ENCODE measurements at regions not wholly inside any gene's neighbourhood (a gene's known extent, or its start where the extent isn't known, plus 50 kb on each side); places are given as distances from the start of the nearest gene placed in this dataset.

DNA sequence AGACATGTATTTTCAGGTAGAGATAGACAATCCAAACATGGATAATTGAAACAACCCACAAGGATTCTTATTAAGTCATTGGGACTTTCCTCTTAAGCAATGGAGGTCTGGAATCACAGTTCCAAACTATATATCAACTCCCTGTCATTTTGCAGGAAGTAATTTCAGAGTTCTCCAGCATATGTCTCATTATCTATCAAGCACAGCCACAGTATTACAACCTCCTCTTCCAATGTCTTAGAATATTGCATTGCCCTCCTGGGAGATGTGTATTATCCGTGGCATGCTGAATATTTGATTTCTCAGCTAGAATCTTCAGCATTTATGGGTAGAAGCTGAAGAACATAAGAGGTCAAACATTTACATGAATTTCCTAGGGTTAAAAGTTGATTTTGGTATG is 1255.8 kb downstream of the SORCS1 start:
- WGBS (ENCODE audit: low lambda C conversion rate, missing lambda C conversion rate) = 86% methylated on average over 1 of the region's 1 CpG
- DNase-seq (ENCODE audit: low spot score) = no peak

DNA sequence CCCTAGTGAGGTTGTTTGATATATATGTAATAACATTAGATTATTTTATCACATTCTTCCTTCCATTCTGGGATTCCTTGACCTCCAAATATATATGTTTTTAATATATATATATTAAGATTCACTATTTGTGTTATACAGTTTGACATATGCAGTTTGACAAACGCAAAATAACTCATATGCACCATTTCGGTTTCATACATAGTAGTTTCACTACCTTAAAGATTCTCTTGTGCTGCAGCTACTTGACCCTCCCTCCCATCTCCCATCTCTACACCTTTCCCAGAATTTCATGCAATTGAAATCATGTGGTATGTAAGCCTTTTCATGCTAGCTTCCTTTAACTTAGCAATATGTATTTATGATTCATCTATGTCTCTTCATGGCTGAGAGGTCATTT is 1244.4 kb downstream of the SORCS3 start:
- H4K20me1 ChIP-seq (ENCODE audit: insufficient read depth, poor library complexity, severe bottlenecking) = no peaks in the 10 kb centered on the region
- H3K27me3 ChIP-seq = no peaks in the 10 kb centered on the region
- H3K79me2 ChIP-seq = no peaks in the 10 kb centered on the region
- H3K9me3 ChIP-seq (ENCODE audit: low read depth) = no peaks in the 10 kb centered on the region
- 95% methylated on average over 2 of the region's 2 CpGs for WGBS (ENCODE audit: low lambda C conversion rate, missing lambda C conversion rate)
- TF ChIP-seq EZH2phosphoT487 (IDR thresholded peaks at IDR 0.05; ENCODE audit: low read depth, severe bottlenecking, unreplicated experiment) = no peak
- TF ChIP-seq EZH2 (IDR thresholded peaks at IDR 0.05; ENCODE audit: borderline replicate concordance) = no peak
- TF ChIP-seq, protein P1, sequence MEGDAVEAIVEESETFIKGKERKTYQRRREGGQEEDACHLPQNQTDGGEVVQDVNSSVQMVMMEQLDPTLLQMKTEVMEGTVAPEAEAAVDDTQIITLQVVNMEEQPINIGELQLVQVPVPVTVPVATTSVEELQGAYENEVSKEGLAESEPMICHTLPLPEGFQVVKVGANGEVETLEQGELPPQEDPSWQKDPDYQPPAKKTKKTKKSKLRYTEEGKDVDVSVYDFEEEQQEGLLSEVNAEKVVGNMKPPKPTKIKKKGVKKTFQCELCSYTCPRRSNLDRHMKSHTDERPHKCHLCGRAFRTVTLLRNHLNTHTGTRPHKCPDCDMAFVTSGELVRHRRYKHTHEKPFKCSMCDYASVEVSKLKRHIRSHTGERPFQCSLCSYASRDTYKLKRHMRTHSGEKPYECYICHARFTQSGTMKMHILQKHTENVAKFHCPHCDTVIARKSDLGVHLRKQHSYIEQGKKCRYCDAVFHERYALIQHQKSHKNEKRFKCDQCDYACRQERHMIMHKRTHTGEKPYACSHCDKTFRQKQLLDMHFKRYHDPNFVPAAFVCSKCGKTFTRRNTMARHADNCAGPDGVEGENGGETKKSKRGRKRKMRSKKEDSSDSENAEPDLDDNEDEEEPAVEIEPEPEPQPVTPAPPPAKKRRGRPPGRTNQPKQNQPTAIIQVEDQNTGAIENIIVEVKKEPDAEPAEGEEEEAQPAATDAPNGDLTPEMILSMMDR (IDR thresholded peaks at IDR 0.05; ENCODE audit: poor library complexity) = no peak
- H2AFZ ChIP-seq = no peak overlapping the region
- no peaks in the 10 kb centered on the region for H3K36me3 ChIP-seq (replicated peaks; ENCODE audit: insufficient read depth, low read depth)
- no peak overlapping the region for H3K4me2 ChIP-seq
- H3K4me1 ChIP-seq (ENCODE audit: insufficient read depth) = no peaks in the 10 kb centered on the region
- no peak overlapping the region for H3K27ac ChIP-seq
- no peak overlapping the region for H3K4me3 ChIP-seq
- H3K9me2 ChIP-seq (replicated peaks; ENCODE audit: insufficient read depth) = no peaks in the 10 kb centered on the region
- no peak for DNase-seq (ENCODE audit: low spot score)

More for the DNA sequence above, 1255.8 kb downstream of the SORCS1 start:
- H3K27ac ChIP-seq = no peak overlapping the region
- H3K4me3 ChIP-seq = no peak overlapping the region
- H3K36me3 ChIP-seq (replicated peaks; ENCODE audit: insufficient read depth, low read depth) = no peaks in the 10 kb centered on the region
- no peaks in the 10 kb centered on the region for H3K79me2 ChIP-seq
- no peaks in the 10 kb centered on the region for H4K20me1 ChIP-seq (ENCODE audit: insufficient read depth, poor library complexity, severe bottlenecking)
- no peak overlapping the region for H2AFZ ChIP-seq
- no peak for TF ChIP-seq EZH2 (IDR thresholded peaks at IDR 0.05; ENCODE audit: borderline replicate concordance)
- TF ChIP-seq, protein P1 (IDR thresholded peaks at IDR 0.05; ENCODE audit: poor library complexity) = no peak
- no peak for TF ChIP-seq EZH2phosphoT487 (IDR thresholded peaks at IDR 0.05; ENCODE audit: low read depth, severe bottlenecking, unreplicated experiment)
- H3K9me3 ChIP-seq (ENCODE audit: low read depth) = no peaks in the 10 kb centered on the region
- H3K27me3 ChIP-seq = no peaks in the 10 kb centered on the region
- H3K4me1 ChIP-seq (ENCODE audit: insufficient read depth) = no peaks in the 10 kb centered on the region
- no peaks in the 10 kb centered on the region for H3K9me2 ChIP-seq (replicated peaks; ENCODE audit: insufficient read depth)
- H3K4me2 ChIP-seq = no peak overlapping the region

DNA sequence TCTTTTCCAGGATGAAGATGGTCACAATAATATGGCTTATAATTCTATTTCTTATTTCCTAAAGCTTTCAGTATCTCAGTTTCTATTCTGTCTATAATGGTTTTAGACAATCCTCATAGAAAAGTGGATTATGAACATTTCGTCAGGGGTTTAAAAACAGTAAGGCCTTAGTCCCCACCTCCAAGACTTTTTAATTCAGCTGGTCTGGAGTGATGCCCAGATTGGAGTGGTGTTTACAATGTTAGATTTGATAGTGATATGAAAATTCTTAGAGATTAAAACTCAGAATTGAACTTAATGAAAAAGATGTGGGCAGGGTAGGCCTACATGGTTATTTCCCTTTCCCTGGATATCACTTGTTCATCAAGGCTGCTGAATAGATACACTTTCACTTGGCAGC is 1238.3 kb downstream of the SORCS3 start:
- DNase-seq (ENCODE audit: low spot score) = no peak
- WGBS (ENCODE audit: low lambda C conversion rate, missing lambda C conversion rate) = 88% methylated on average over 1 of the region's 1 CpG
- H2AFZ ChIP-seq = no peak overlapping the region
- no peak overlapping the region for H3K4me2 ChIP-seq
- H3K4me1 ChIP-seq (ENCODE audit: insufficient read depth) = no peaks in the 10 kb centered on the region
- H3K4me3 ChIP-seq = no peak overlapping the region
- no peak overlapping the region for H3K27ac ChIP-seq
- no peak for TF ChIP-seq EZH2 (IDR thresholded peaks at IDR 0.05; ENCODE audit: borderline replicate concordance)
- no peak for TF ChIP-seq EZH2phosphoT487 (IDR thresholded peaks at IDR 0.05; ENCODE audit: low read depth, severe bottlenecking, unreplicated experiment)
- TF ChIP-seq, protein P1 (IDR thresholded peaks at IDR 0.05; ENCODE audit: poor library complexity) = no peak
- no peaks in the 10 kb centered on the region for H3K79me2 ChIP-seq
- H3K9me3 ChIP-seq (ENCODE audit: low read depth) = no peaks in the 10 kb centered on the region
- H3K9me2 ChIP-seq (replicated peaks; ENCODE audit: insufficient read depth) = no peaks in the 10 kb centered on the region
- no peaks in the 10 kb centered on the region for H3K27me3 ChIP-seq
- no peaks in the 10 kb centered on the region for H3K36me3 ChIP-seq (replicated peaks; ENCODE audit: insufficient read depth, low read depth)
- H4K20me1 ChIP-seq (ENCODE audit: insufficient read depth, poor library complexity, severe bottlenecking) = no peaks in the 10 kb centered on the region

DNA sequence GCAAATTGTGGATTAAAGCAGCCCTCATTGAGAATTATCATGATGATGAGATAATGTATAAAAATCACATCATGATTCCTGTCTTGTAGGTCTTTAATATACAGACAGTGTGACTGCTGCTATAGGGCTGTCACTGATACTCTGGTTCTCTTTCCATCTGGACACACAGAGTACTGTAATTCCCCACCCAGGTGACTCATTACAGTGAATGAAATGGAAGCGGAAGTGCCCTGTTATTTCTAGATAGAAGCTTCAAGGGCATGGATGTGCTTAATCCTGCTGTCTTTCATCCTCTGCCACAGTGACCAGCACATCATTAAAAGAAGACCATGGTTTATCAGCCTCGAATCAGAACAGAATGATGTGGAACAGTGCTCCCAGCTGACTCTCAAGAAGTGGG is 1234.0 kb downstream of the SORCS3 start:
- H3K4me2 ChIP-seq = no peak overlapping the region
- no peak overlapping the region for H3K4me3 ChIP-seq
- no peak for DNase-seq (ENCODE audit: low spot score)
- no peaks in the 10 kb centered on the region for H3K36me3 ChIP-seq (replicated peaks; ENCODE audit: insufficient read depth, low read depth)
- 81% methylated on average over 2 of the region's 2 CpGs for WGBS (ENCODE audit: low lambda C conversion rate, missing lambda C conversion rate)
- no peak overlapping the region for H2AFZ ChIP-seq
- H3K4me1 ChIP-seq (ENCODE audit: insufficient read depth) = no peaks in the 10 kb centered on the region
- TF ChIP-seq EZH2 (IDR thresholded peaks at IDR 0.05; ENCODE audit: borderline replicate concordance) = no peak
- TF ChIP-seq, protein P1 (IDR thresholded peaks at IDR 0.05; ENCODE audit: poor library complexity) = no peak
- no peak for TF ChIP-seq EZH2phosphoT487 (IDR thresholded peaks at IDR 0.05; ENCODE audit: low read depth, severe bottlenecking, unreplicated experiment)
- H3K9me3 ChIP-seq (ENCODE audit: low read depth) = peaks cover 6% of the 10 kb centered on the region
- H3K79me2 ChIP-seq = no peaks in the 10 kb centered on the region
- no peaks in the 10 kb centered on the region for H3K27me3 ChIP-seq
- no peak overlapping the region for H3K27ac ChIP-seq
- no peaks in the 10 kb centered on the region for H3K9me2 ChIP-seq (replicated peaks; ENCODE audit: insufficient read depth)
- no peaks in the 10 kb centered on the region for H4K20me1 ChIP-seq (ENCODE audit: insufficient read depth, poor library complexity, severe bottlenecking)
